ENCODE measurements at regions not wholly inside any gene's neighbourhood (a gene's known extent, or its start where the extent isn't known, plus 50 kb on each side); places are given as distances from the start of the nearest gene placed in this dataset.
"Not testable (repeated sequence)": the region's sequence is repeated elsewhere in the genome, so short reads cannot be mapped to it uniquely, and the experiment has no call there.

DNA sequence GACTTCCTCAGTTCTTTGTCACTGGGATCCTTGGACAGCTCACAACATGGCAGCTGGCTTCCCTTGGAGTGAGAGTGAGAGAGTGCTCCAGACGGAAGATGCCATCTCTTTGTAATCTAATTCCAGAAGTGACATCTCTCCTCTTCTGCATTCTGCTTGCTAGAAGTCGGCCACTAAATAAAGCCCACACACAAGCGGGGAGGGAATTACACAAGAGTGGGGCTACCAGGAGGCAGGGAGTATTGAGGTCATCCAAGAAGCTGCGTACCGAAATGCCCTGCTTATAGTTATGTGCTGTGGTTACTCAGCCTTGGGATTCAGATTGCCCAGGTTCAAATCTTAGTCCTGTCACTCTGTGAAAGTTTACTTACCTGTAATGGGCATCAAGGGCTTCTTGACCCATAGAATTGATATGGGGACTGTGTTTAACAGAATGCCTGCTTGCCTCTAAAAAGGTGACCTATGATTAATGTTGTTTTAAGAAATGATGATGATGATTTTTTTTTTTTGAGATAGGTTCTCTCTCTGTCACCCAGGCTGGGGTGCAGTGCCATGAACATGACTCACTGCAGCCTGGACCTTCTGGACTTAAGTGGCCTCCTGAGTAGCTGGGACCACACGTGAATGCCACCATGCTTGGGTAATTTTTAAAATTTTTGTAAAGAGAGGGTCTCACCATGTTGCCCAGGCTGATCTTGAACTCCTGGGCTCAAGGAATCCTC is 120.9 kb upstream of the HS3ST2 start:
- TF ChIP-seq, protein P1, sequence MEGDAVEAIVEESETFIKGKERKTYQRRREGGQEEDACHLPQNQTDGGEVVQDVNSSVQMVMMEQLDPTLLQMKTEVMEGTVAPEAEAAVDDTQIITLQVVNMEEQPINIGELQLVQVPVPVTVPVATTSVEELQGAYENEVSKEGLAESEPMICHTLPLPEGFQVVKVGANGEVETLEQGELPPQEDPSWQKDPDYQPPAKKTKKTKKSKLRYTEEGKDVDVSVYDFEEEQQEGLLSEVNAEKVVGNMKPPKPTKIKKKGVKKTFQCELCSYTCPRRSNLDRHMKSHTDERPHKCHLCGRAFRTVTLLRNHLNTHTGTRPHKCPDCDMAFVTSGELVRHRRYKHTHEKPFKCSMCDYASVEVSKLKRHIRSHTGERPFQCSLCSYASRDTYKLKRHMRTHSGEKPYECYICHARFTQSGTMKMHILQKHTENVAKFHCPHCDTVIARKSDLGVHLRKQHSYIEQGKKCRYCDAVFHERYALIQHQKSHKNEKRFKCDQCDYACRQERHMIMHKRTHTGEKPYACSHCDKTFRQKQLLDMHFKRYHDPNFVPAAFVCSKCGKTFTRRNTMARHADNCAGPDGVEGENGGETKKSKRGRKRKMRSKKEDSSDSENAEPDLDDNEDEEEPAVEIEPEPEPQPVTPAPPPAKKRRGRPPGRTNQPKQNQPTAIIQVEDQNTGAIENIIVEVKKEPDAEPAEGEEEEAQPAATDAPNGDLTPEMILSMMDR (IDR thresholded peaks at IDR 0.05; ENCODE audit: insufficient read depth, low read length, poor library complexity, severe bottlenecking), result no peak
- DNase-seq (ENCODE audit: extremely low read depth, insufficient read length), result no peak
- Histone ChIP-seq H3K36me3 (ENCODE audit: control insufficient read depth, insufficient read depth, low read length) (no peaks in the 10 kb centered on the region), H3K27me3 (replicated peaks; ENCODE audit: control insufficient read depth, insufficient read depth, low read length) (peaks cover 2% of the 10 kb centered on the region; the same call in 1 of the 2 replicates), H3K4me3 (replicated peaks; ENCODE audit: low read depth, low read length) (no peak overlapping the region)

DNA sequence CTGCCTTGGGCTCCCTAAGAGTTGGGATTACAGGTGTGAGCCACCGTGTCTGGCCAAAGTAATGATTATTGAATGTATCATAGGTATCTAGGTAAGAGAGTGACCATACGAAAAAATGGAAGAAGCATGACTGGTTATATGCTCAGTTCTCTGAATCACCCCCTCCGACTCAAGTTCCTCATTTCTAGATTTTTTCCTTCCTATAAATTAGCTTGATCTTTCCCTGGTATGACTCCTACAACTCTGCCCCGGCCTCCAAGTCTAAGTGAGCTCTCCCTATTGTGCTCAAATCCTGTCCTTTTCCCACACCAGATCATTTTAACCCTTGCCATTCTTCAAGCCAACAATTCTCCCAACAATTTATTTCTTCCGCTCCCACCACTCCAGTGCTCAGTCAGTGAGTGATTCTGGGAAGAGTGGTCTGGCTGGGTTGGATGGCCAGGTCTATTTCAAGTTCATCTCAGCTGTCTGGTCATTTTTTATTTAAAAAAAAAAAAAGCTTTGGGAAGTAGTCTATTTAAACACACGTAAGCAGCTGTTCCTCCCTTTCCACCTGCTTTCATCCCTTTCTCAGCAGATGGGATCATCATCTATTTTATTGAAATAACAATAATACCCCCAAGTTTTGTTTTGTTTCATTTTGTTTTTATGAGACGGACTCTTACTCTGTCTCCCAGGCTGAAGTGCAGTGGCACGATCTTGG is 120.2 kb upstream of the HS3ST2 start:
- H3K36me3 ChIP-seq (ENCODE audit: control insufficient read depth, insufficient read depth, low read length), result no peaks in the 10 kb centered on the region
- TF ChIP-seq, protein P1 (IDR thresholded peaks at IDR 0.05; ENCODE audit: insufficient read depth, low read length, poor library complexity, severe bottlenecking), result no peak
- no peak overlapping the region for H3K4me3 ChIP-seq (replicated peaks; ENCODE audit: low read depth, low read length)
- H3K27me3 ChIP-seq (replicated peaks; ENCODE audit: control insufficient read depth, insufficient read depth, low read length), result peaks cover 2% of the 10 kb centered on the region
- DNase-seq (ENCODE audit: extremely low read depth, insufficient read length), result no peak

GRCh38 chr16:22694887-22695382 is 119.0 kb upstream of the HS3ST2 start:
- H3K27me3 ChIP-seq (replicated peaks; ENCODE audit: control insufficient read depth, insufficient read depth, low read length), result peaks cover 2% of the 10 kb centered on the region
- TF ChIP-seq, protein P1 (IDR thresholded peaks at IDR 0.05; ENCODE audit: insufficient read depth, low read length, poor library complexity, severe bottlenecking), result no peak
- no peak overlapping the region for H3K4me3 ChIP-seq (replicated peaks; ENCODE audit: low read depth, low read length)
- DNase-seq (ENCODE audit: extremely low read depth, insufficient read length), result no peak
- H3K36me3 ChIP-seq (ENCODE audit: control insufficient read depth, insufficient read depth, low read length), result no peaks in the 10 kb centered on the region

DNA sequence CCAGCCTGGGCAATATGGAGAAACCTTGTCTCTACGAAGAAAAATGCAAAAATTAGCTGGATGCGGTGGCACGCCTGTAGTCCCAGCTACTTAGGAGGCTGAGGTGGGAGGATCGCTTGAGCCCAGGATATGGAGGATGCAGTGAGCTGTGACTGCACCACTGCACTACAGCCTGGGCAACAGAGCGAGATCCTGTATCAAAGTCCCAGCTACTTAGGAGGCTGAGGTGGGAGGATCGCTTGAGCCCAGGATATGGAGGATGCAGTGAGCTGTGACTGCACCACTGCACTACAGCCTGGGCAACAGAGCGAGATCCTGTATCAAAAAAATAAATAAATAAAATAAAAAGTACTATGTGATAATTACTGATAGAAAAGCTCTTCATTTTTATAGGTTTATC is 118.2 kb upstream of the HS3ST2 start:
- DNase-seq (ENCODE audit: extremely low read depth, insufficient read length); H3K27me3 ChIP-seq (replicated peaks; ENCODE audit: control insufficient read depth, insufficient read depth, low read length); H3K36me3 ChIP-seq (ENCODE audit: control insufficient read depth, insufficient read depth, low read length); H3K4me3 ChIP-seq (replicated peaks; ENCODE audit: low read depth, low read length): not testable (repeated sequence)

- Histone ChIP-seq H3K4me3 (replicated peaks; ENCODE audit: low read depth, low read length) (no peak overlapping the region), H3K27me3 (replicated peaks; ENCODE audit: control insufficient read depth, insufficient read depth, low read length) (peaks cover 2% of the 10 kb centered on the region), H3K36me3 (ENCODE audit: control insufficient read depth, insufficient read depth, low read length) (no peaks in the 10 kb centered on the region)
- DNase-seq (ENCODE audit: extremely low read depth, insufficient read length), result no peak
- TF ChIP-seq, protein P1 (IDR thresholded peaks at IDR 0.05; ENCODE audit: insufficient read depth, low read length, poor library complexity, severe bottlenecking), result no peak
Measured at GRCh38 chr16:22699356-22699755, 114.6 kb upstream of the HS3ST2 start.

GRCh38 chr16:22705799-22706198 is 108.2 kb upstream of the HS3ST2 start:
- Histone ChIP-seq H3K36me3 (ENCODE audit: control insufficient read depth, insufficient read depth, low read length) (no peaks in the 10 kb centered on the region), H3K27me3 (replicated peaks; ENCODE audit: control insufficient read depth, insufficient read depth, low read length) (no peaks in the 10 kb centered on the region), H3K4me3 (replicated peaks; ENCODE audit: low read depth, low read length) (no peak overlapping the region)
- TF ChIP-seq, protein P1 (IDR thresholded peaks at IDR 0.05; ENCODE audit: insufficient read depth, low read length, poor library complexity, severe bottlenecking), result no peak
- DNase-seq (ENCODE audit: extremely low read depth, insufficient read length), result no peak

All from GM06990 (cell line).